ENCODE measurements at regions not wholly inside any gene's neighbourhood (a gene's known extent, or its start where the extent isn't known, plus 50 kb on each side); places are given as distances from the start of the nearest gene placed in this dataset.

DNA sequence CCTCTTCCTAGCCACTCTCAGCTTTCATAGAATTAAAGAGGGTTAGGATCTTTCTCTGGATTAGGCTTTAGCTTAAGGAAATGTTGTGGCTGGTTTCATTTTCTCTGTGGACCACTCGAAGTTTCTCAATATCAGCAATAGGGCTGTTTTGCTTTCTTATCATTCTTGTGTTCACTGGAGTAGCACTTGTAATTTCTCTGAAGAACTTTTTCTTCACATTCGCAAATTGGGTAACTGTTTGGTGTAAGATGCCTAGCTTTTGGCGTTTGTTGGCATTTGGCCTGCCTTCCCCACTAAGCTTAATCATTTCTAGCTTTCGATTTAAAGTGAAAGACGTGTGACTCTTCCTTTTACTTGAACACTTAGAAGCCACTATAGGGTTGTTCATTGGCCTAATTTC, 210.8 kb upstream of the PROX1 start:
- Histone ChIP-seq H3K36me3 (no peaks in the 10 kb centered on the region), H3K4me3 (ENCODE audit: low read depth, low read length) (no peak overlapping the region), H3K27ac (no peak overlapping the region), H3K27me3 (ENCODE audit: insufficient read depth, low read depth, severe bottlenecking) (no peaks in the 10 kb centered on the region), H3K9me3 (ENCODE audit: severe bottlenecking) (no peaks in the 10 kb centered on the region)
- DNase-seq, result no peak
- TF ChIP-seq, protein P1, sequence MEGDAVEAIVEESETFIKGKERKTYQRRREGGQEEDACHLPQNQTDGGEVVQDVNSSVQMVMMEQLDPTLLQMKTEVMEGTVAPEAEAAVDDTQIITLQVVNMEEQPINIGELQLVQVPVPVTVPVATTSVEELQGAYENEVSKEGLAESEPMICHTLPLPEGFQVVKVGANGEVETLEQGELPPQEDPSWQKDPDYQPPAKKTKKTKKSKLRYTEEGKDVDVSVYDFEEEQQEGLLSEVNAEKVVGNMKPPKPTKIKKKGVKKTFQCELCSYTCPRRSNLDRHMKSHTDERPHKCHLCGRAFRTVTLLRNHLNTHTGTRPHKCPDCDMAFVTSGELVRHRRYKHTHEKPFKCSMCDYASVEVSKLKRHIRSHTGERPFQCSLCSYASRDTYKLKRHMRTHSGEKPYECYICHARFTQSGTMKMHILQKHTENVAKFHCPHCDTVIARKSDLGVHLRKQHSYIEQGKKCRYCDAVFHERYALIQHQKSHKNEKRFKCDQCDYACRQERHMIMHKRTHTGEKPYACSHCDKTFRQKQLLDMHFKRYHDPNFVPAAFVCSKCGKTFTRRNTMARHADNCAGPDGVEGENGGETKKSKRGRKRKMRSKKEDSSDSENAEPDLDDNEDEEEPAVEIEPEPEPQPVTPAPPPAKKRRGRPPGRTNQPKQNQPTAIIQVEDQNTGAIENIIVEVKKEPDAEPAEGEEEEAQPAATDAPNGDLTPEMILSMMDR (IDR thresholded peaks at IDR 0.05; ENCODE audit: low read depth, low read length), result no peak

DNA sequence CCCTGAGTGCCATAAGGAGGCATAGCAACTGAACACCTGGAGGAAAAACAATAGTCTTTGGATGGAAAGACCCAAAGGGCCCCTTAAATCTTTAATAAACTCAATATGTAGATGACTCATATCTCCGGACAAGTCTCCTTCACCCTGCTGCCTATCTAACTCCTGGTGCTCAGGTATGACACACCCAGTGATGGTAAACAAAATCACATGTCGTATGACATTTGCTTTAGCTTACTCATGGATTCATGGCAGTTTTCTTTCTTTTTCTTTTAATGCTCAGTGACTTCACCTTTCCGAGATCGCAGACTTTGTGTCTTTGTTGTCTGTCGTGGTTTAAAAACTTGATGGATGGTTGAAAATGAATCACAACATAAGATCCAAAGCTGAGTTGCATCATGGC, 208.5 kb upstream of the PROX1 start:
- DNase-seq, result no peak

DNA sequence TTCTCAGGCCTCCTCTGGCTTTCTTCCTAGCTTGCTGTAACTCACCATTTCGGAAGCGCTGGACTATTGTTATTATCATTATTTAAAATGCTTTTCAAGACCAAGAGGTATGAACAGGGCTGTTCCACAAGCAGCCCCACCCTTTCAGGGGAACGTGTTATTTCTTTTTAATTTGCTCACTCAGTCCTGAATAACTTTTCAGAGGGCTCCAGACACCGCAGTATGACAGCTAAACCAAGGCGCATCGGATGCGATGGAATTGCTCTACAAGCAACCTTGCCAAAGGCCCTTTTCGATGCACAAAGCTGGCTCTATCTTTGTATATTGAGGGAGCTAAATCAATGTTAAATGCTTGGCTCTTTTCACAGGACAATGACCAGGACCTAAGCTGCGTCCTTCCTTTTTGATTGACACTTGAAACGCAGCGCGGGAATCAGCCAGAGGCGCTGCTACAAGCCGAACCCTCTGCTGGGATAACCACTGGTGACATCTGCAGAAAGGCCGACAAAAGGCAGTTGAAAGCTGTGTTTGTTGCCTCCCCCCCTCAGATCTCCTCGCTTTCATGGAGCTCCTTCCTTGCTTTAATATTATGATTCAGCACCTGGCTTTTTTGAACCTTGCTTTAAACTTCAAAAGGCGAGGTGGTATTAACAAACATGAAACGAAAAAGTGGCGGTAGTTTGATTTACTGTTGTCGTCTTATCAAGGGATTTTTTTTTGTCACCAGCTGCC, 204.7 kb upstream of the PROX1 start:
- Histone ChIP-seq H3K9me3 (ENCODE audit: severe bottlenecking) (no peaks in the 10 kb centered on the region), H3K4me3 (ENCODE audit: low read depth, low read length) (no peak overlapping the region), H3K27me3 (ENCODE audit: insufficient read depth, low read depth, severe bottlenecking) (no peaks in the 10 kb centered on the region), H3K36me3 (no peaks in the 10 kb centered on the region), H3K27ac (no peak overlapping the region)
- DNase-seq, result no peak
- TF ChIP-seq, protein P1 (IDR thresholded peaks at IDR 0.05; ENCODE audit: low read depth, low read length), result no peak

More for the DNA sequence above, 208.5 kb upstream of the PROX1 start:
- TF ChIP-seq, protein P1 (IDR thresholded peaks at IDR 0.05; ENCODE audit: low read depth, low read length), result no peak
- no peaks in the 10 kb centered on the region for H3K9me3 ChIP-seq (ENCODE audit: severe bottlenecking)
- no peaks in the 10 kb centered on the region for H3K36me3 ChIP-seq
- H3K27ac ChIP-seq, result no peak overlapping the region
- no peaks in the 10 kb centered on the region for H3K27me3 ChIP-seq (ENCODE audit: insufficient read depth, low read depth, severe bottlenecking)
- no peak overlapping the region for H3K4me3 ChIP-seq (ENCODE audit: low read depth, low read length)

DNA sequence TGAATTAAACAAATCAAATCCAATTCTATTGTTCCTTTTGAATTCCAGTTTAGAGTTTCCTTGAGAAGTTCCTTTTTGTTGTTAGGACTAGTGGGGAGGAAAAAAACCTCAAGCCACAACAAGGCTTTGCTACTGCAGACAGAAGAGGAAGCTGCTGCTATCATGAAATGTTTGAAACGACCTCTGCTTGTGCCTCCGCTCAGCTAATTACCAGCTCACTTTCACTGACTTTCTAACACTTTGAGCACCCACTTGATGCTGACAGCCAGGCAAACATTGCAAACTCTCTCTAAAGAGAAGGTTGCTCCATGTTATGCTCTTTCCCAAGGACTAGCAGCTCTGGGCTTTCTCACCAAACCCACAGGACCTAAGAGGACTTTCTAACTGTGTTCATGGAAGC, 203.9 kb upstream of the PROX1 start:
- no peaks in the 10 kb centered on the region for H3K27me3 ChIP-seq (ENCODE audit: insufficient read depth, low read depth, severe bottlenecking)
- no peaks in the 10 kb centered on the region for H3K36me3 ChIP-seq
- DNase-seq, result no peak
- no peak overlapping the region for H3K4me3 ChIP-seq (ENCODE audit: low read depth, low read length)
- TF ChIP-seq, protein P1 (IDR thresholded peaks at IDR 0.05; ENCODE audit: low read depth, low read length), result no peak
- H3K9me3 ChIP-seq (ENCODE audit: severe bottlenecking), result no peaks in the 10 kb centered on the region
- H3K27ac ChIP-seq, result no peak overlapping the region

DNA sequence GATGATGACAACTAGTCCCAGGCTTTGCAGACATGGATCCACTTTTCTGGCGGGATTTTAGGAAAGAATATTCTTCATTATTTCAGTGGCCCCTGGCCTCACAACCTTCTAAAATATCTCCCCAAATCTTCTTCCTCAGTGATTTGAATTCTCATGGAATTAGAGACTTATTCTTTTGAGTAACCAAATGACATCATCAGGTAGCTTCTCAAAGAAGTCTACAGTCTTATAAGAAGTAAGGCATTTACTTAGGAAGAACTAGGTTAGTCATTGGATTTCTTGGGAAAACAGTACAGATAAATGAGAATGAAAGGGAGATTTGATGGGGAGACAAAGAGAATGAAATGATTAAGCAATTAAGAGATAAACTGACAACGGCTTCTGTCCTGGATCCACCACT, 201.1 kb upstream of the PROX1 start:
- H3K27me3 ChIP-seq (ENCODE audit: insufficient read depth, low read depth, severe bottlenecking), result no peaks in the 10 kb centered on the region
- H3K36me3 ChIP-seq, result no peaks in the 10 kb centered on the region
- no peak overlapping the region for H3K4me3 ChIP-seq (ENCODE audit: low read depth, low read length)
- TF ChIP-seq, protein P1 (IDR thresholded peaks at IDR 0.05; ENCODE audit: low read depth, low read length), result no peak
- no peaks in the 10 kb centered on the region for H3K9me3 ChIP-seq (ENCODE audit: severe bottlenecking)
- no peak for DNase-seq
- H3K27ac ChIP-seq, result no peak overlapping the region

DNA sequence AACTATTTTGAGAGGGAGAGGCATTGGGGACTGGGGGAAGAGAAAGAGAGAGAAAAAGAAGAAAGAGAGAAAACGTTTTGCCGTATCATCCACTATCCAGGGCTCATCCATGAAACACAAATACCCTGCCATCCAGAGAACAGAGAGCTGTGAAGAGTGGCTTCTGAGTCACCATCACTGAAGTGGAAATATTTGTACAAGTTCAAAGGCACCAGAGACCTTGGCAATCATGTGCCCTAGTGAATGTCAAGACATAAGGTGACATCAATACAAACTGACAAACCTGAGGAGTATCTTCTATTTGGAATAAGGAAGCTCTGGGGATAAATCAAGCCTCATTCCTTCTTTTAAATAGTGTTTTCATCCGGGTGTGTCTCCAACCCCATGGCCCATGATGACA, 197.2 kb upstream of the PROX1 start:
- H3K27me3 ChIP-seq (ENCODE audit: insufficient read depth, low read depth, severe bottlenecking), result no peaks in the 10 kb centered on the region
- no peak overlapping the region for H3K4me3 ChIP-seq (ENCODE audit: low read depth, low read length)

More for the DNA sequence above, 197.2 kb upstream of the PROX1 start:
- TF ChIP-seq, protein P1 (IDR thresholded peaks at IDR 0.05; ENCODE audit: low read depth, low read length), result no peak
- no peak for DNase-seq
- Histone ChIP-seq H3K9me3 (ENCODE audit: severe bottlenecking) (no peaks in the 10 kb centered on the region), H3K36me3 (no peaks in the 10 kb centered on the region), H3K27ac (no peak overlapping the region)
